NCI-H2171 treated with DMSO at 0.1 percent for 48 hours (cell line): ENCODE measurements at regions not wholly inside any gene's neighbourhood (a gene's known extent, or its start where the extent isn't known, plus 50 kb on each side); places are given as distances from the start of the nearest gene placed in this dataset.

Experiments
- DNase-seq: peaks from one replicate; lab custom pipeline; 2025; lab: John Stamatoyannopoulos, UW

GRCh38 chr5:107146901-107147300 is 523.8 kb downstream of the EFNA5 start:
- no peak for DNase-seq

- no peak for DNase-seq
Measured at GRCh38 chr5:107135391-107135790, 535.3 kb downstream of the EFNA5 start.

GRCh38 chr5:107134931-107135330 is 535.8 kb downstream of the EFNA5 start:
- DNase-seq: no peak

GRCh38 chr5:107129051-107129450 is 541.7 kb downstream of the EFNA5 start:
- DNase-seq: no peak

GRCh38 chr5:107127878-107128277 is 542.9 kb downstream of the EFNA5 start:
- no peak for DNase-seq

- no peak for DNase-seq
Measured at GRCh38 chr5:107126341-107126740, 544.4 kb downstream of the EFNA5 start.

GRCh38 chr5:107124376-107124775 is 546.4 kb downstream of the EFNA5 start:
- no peak for DNase-seq

- no peak for DNase-seq
Measured at GRCh38 chr5:107123014-107123413, 547.7 kb downstream of the EFNA5 start.

GRCh38 chr5:107121793-107122519 is 548.8 kb downstream of the EFNA5 start:
- DNase-seq: no peak

GRCh38 chr5:107119656-107120055 is 551.1 kb downstream of the EFNA5 start:
- DNase-seq: no peak

GRCh38 chr5:107118184-107119019 is 552.3 kb downstream of the EFNA5 start:
- no peak for DNase-seq

- DNase-seq: peak; percentile 90
Measured at GRCh38 chr5:107112216-107112615, 558.5 kb downstream of the EFNA5 start.

GRCh38 chr5:107104040-107104995 is 566.4 kb downstream of the EFNA5 start:
- DNase-seq: no peak

- no peak for DNase-seq
Measured at GRCh38 chr5:107103522-107103921, 567.2 kb downstream of the EFNA5 start.

GRCh38 chr5:107100121-107100520 is 570.6 kb downstream of the EFNA5 start:
- no peak for DNase-seq

GRCh38 chr5:107099506-107099905 is 571.2 kb downstream of the EFNA5 start:
- DNase-seq: no peak

- DNase-seq: no peak
Measured at GRCh38 chr5:107092695-107093094, 578.0 kb downstream of the EFNA5 start.

GRCh38 chr5:107090506-107090905 is 580.2 kb downstream of the EFNA5 start:
- DNase-seq: peak; percentile 75

- DNase-seq: no peak
Measured at GRCh38 chr5:107088907-107089306, 581.8 kb downstream of the EFNA5 start.

- DNase-seq: no peak
Measured at GRCh38 chr5:107085572-107085971, 585.2 kb downstream of the EFNA5 start.

- DNase-seq: no peak
Measured at GRCh38 chr5:107074996-107075395, 595.7 kb downstream of the EFNA5 start.

- no peak for DNase-seq
Measured at GRCh38 chr5:107072967-107073366, 597.8 kb downstream of the EFNA5 start.
